ENCODE measurements at regions not wholly inside any gene's neighbourhood (a gene's known extent, or its start where the extent isn't known, plus 50 kb on each side); places are given as distances from the start of the nearest gene placed in this dataset.
"Not testable (repeated sequence)": the region's sequence is repeated elsewhere in the genome, so short reads cannot be mapped to it uniquely, and the experiment has no call there.

DNA sequence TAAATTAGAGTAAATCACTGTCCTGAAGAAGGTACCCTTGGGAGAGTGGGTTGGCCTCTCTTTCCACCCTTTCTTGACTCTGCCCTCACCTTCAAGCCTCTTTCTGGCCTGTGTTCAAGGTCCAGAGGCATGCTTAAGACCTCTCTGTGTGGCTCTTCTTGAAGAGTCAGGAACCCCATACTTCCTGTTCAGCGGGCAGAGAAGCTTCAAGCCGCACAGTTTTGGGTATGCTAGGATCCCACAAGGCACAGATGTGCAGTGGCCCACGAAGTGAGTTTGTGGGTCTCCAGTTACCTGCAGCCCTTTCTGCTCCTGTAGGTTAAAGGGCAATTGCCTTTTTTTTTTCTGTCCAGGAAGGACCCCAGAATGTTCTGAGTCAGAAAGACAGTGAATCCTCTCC lies 113.7 kb downstream of the PPIAL4A start:
- DNase-seq = not testable (repeated sequence)

DNA sequence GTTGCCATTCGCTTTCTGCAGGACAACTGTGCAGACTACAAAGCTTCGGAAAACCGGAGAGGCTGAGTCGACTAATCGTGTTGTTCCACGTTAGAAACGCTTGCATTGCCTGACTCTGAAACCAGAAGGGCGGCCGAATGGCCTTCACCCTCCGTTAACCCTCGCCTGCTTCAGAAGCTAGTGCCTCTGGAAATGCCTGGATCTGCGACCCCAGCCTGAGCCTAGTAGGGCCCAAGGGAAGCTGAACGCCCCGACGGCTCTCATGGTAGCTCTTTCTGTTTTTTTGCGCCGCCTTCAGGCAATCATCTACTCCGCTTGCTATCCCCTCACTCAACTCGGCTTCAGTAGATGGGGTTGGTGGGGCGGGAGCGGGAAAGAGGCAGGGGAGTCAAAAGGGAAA lies 117.3 kb downstream of the PPIAL4A start:
- not testable (repeated sequence) for DNase-seq

DNA sequence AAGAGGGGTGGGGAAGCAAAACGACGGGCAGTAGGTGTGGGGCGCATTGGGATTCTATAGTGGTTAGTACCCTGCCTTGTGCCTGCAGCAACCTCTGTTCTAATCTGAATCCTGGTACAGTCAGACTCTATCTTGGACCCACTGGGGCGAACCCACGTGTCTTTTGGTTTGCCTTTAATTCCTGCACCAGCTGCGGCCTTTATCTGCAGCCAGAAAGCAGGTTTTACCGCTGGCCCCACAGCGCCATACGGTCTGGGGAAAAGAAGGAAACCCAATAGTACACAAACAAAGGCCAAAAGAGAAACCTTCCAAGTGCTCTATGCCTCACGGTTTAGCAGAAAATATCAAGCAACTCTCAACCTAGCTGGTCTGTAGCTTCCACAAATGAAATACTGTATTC lies 118.2 kb downstream of the PPIAL4A start:
- not testable (repeated sequence) for DNase-seq

DNA sequence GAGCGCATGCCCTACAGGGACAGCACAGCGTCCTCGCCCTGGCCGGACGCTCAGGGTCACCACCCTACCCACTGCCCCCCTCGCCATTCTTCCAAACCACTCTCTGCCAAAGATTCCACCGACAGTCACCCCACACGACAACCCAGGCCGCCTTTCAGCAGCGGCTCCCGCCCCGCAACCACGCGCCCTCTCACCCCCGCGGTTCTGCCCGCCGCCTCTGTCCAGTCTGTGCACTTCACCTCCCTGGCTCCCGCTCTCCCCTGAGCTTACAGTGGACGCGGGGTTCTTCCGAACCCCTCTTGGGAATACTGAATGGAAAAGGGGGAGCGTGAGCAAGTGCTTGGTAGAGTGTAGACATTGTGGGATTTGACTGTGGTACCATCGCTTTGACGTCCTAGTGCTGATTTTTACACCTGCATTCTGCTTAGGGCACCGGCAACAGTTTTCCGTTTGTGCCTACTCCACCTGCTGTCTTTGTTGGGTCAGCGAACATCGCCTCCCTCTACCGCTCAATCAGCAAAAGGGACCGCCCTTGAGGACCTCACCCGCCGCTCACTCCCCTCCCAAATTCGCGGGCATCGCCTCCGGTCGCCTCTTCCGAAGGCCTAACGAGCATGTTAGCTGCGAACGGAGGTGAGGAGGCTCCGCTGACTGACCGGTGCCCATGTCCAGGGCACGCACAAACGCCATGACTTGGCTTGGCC lies 119.1 kb downstream of the PPIAL4A start:
- DNase-seq = not testable (repeated sequence)

DNA sequence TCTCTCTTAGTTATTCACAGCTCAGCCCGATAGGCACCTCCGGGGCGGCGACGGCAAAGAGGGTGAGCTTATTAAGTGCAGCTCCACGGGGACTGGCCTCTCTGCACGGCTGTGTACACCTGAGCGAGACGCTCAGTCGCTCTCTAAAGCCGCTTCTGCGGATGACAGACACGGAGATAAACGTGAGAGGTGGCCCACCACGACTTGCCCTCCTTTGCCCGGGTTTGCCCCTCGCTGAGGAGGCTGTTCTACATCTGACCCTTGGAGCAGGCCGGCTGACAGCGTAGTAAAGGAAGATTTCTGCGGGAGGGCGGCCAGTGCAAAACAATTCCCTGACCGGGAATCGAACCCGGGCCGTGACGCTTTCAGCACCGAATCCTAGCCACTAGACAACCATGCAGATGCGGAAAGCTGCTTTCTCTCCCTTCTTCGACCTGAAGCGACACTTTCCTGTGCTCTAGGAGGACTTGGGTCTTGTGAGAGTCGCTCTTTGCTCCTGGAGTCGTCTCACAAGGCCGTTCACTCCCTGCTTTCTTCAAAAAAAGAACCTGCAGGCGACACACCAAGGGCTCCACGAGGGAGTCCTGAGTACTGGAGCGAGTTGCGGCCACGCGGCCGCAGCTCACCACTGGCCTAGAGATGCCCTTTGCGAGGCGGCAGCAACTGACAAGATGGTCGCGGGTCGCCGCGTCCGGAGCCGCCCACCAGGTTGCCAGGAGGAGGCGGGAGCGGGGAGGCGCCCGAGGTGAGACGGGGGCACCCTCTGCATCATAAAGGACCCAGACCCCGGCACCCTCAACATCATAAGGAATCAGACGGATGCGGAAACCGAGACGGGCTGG lies 119.9 kb downstream of the PPIAL4A start:
- peak in 2 of 58 donors; percentile 1 to 2 for DNase-seq

DNA sequence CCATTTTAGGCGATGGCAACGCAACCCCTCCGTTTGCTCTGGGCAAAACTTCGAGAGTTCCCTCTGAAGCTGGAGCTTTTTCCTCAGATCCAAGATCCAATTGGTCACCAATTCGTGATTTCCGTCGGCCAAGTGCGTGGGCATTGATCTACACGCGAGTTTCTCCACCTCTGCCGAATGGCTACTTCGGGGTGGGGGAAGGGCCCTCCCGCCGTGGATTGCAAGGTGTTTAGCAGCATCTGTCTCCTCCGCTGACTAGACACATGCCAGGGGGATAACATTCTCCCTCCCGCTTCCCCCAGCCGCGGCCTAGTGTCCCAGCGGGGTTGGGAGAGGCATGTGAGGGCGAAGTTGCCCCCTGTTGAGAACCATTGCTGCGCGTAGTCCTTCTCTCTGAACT lies 120.6 kb downstream of the PPIAL4A start:
- not testable (repeated sequence) for DNase-seq

DNA sequence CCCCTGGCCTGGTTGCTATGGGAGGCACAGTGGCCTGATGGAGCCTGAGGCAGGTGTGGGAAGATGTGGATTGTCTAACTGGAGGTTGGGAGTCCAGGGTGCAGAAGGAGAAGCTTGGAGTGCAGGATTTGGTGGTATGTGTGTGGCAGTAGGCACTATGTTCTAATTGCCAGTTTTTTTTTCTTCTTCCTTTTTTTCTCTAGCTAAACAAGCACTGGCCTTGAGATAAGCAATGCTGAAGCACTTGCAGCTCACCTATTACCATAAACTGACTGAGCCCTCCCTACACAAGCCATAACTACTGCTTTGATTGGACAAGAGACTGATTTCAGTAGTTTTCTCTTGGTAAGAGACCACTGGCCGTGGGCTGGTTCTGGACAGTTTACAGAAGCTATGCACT lies 123.6 kb downstream of the PPIAL4A start:
- not testable (repeated sequence) for DNase-seq

DNA sequence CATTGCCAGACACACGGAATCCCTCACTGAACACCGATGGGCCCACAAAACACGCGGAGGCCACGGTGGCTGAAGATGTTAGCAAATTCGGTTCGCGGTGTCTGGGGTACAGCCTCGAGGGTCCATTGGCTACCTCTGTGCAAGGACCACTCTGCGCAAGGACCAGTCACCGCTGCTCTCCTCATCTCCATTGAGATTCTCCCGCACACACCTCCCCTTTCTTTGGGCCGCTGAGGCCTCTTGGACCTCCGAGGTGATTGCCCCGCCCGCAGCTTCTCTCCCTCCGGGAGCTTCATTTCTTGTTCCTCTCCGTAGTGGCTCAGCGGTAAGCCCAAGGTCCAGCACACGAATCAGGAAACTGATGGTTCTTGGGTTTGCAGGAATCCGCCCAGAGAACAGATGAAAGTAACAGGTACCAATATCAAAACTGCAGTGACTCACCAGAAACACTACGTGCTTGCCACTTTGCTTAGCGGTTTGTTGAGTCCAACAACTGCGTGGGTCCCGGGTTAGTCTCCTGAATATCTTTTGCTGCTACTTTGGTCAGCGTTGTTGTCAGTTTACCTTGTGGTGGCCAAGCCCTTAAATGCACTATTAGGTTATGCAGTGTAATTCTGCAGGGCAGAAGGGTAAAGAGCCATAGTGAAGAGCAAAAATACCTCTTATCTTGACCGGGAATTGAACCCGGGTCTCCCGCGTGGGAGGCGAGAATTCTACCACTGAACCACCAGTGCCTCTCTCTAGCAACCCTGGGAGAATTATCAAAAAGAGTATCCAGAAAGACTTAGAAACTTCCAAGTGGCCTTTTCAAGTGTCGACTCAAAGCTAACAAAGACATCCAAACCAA lies 126.8 kb downstream of the PPIAL4A start:
- DNase-seq = peak in 1 of 58 donors; percentile 5

DNA sequence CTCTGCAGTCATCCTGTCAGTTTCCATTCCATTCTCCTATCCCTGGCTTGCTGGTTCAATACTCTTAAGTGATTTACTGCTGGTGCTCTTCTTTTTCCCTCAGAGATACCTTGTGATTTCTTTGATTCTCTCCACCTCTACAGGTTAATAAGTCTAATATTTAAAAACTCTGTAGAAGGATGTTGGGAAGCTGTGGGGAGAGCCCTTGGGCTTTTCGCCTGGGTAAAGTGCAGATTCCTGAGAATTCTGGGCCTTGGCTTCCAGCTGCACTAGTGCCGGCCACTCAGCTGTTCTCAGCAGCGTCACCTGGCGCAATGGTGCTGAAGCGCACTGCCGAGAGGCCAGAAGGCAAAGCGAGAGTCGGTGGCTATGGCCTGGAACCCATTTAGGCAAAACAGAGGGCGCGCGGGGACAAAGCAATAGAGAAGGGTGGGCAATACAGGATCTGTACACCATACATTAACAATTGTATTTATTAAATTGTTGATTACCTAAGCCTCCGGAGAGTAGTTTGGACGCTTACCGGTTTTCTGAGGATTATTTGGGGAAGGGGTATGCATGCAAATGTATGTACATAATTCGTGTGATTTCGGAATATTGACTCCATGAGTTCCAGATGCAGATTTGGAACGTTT lies 130.3 kb downstream of the PPIAL4A start:
- not testable (repeated sequence) for DNase-seq

DNA sequence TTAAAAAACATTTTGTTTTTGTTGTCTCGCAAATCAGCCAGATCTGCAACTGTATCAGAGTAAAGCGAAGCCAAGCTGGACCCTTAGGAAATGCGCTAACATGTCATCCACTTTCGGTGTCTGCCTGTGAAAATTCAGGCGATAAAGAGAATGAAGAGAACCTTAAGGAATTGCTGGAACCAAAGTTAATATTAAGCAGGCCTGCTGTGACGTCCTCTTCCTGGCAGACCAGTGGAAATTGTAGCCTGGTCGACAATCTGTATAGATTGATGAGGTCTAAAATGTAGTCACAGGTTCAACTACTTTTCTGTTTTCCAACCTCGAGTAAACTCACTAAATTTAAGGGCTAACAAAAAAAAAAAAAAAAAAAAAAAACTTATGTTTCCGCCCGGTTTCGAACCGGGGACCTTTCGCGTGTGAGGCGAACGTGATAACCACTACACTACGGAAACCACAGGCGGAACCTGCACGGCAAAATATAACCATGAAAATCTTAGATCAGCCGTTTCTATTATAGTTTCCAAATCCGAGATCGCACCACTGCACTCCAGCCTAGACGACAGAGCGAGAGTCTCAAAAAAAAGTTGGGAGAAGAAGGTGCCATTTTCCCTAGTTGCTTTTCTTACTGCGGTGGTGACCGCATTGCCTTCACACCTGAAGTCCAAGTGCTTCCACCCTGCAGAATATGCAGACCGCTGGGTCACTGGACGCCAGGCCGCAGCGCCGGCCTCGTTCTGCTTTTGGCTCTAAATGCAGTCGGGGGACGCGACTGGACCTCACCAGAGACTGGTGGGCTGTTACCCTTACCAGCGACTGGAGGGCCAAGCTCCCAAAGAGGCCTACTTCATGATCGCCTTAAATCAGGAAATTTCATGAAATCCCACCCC lies 131.0 kb downstream of the PPIAL4A start:
- DNase-seq = peak in 4 of 58 donors; percentile 2 to 28 (median 6)

DNA sequence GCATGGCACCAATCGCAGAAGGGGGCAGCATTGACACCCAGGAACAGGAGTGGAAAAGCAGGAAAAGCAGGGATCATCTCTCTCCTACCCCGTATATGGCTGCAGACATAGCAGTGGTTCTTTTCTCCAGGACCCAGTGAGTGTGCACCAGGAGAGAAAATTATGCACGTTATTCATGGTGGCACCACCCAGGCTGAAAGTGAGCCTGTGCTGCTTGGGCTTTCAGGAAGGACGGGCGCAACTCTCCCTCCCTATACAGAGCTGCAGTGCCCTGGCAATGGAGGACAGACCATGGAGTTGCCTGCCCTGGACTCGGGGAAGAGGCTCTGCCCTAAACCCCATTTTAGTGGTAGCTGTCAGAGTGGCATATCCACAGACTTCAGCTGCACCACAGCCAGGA lies 132.1 kb downstream of the PPIAL4A start:
- DNase-seq = not testable (repeated sequence)

DNA sequence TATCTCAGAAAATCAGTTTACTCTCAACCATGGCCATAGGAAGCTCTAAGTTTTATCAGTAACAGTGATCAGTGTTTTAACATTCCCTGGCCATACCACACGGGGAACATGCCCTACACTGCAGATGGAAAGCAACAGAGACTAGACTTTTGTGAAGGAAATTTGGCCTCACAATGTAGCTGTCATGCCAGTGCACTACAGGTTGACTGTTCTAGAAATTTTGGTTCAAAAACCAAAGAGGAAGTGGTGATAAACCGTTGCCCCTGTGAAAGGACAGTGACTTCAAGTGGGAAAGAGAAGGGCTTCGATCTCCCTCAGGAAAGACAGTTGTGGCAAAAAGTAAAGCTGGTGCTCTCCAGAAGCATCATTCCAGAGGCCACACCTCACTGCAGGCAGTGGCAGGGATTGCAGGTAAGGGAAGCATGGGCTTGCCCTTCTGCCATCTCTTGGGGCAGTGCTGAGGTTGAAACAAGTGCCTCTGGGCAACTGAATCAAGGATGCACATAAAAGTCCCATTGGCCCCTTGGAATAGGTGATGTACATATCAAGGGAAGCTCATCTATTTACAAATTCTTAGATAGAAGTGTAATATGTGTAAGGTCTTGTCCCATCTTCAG lies 143.4 kb downstream of the PPIAL4A start:
- DNase-seq = not testable (repeated sequence)

DNA sequence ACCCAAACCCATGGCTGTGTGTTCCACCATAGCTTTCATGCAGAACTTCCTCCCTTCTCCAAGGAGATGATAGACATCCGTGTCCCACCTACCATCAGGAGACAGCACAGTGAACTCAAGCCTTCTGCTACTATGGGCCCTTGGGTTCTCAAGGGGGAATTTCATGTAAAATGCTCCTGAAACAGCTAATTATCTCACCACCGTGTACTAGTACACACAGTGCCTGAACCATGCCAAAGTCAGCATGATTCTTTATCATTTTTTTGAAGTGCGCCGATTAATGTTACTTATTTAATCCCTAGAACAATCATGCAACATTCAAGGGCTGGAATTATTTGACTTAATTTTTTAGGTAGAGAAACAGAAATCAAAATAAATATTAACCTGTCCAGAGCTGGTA lies 147.2 kb downstream of the PPIAL4A start:
- not testable (repeated sequence) for DNase-seq

DNA sequence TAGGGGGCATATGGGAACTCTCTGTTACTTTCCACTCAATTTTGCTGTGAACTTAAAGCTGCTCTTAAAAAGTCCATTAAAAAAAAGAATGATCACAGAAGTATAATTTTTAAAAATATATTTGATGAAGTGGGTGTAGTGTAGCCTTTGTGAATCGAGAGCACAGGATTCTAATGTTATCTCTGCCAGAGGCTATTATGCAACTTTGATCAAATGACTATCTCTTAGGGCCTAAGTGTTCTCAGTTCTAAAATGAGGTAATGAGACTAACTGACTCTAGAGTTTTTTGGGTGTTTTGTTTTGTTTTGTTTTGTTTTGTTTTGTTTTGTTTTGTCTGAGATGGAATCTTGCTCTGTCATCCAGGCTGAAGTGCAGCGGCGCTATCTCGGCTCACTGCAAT lies 143.2 kb downstream of the FAM72B start:
- not testable (repeated sequence) for DNase-seq

DNA sequence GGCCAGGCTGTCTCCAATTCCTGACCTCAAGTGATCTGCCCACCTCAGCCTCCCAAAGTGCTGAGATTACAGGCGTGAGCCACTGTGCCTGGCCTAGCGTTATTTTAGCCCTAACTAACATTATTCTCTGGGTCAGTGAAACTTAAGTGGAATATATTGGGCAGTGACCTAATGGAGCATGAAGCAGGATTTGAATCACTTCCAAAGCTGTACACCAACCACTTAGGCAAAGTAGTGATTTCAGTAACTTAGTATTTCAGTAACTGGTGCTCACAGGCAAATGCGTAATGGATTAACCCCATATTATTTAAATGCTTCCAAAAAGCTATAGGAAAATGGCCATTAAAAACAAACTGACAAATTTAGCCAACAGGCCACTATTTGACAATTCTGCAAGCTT lies 142.6 kb downstream of the FAM72B start:
- DNase-seq = not testable (repeated sequence)

DNA sequence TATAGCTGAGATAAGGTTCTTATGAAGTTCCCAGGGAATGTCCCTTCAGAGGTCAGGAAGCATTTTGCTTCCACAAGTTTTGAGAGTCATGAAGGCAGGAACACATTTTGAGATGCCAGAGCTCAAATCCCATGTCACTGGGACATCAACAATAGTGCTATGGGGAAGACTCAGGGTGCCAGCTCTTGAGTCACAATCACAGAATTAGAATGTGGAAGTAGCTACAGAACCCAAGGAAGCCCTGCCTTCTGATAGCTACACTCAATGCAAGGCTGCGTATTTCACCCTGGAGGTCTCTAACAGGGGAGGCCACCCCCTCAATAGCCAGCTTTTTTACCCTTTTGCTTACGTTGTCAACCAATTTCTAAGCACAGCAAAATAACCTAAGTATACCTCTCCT lies 141.3 kb downstream of the FAM72B start:
- not testable (repeated sequence) for DNase-seq

DNA sequence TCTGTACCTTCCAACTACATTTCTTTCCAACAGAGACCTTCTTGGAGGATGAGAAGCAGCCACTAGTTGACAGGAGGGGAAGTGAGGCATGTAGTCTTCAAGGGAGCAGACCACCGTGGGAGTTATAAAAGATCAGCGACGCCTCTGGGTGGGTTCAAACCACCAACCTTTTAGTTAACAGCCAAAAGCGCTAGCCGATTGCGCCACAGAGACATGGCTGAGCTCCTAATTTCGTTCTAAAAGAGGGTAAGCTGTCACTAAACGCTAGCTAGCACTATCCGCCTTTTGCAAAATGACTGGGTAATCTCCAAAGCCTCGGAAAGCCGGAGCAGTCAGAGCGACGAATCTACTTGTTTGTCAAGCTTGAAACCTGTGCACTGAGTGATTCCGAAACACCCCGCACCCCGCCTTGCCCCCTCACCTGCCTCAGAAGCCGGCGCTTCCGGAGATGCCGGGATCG lies 135.8 kb downstream of the FAM72B start:
- DNase-seq = not testable (repeated sequence)

DNA sequence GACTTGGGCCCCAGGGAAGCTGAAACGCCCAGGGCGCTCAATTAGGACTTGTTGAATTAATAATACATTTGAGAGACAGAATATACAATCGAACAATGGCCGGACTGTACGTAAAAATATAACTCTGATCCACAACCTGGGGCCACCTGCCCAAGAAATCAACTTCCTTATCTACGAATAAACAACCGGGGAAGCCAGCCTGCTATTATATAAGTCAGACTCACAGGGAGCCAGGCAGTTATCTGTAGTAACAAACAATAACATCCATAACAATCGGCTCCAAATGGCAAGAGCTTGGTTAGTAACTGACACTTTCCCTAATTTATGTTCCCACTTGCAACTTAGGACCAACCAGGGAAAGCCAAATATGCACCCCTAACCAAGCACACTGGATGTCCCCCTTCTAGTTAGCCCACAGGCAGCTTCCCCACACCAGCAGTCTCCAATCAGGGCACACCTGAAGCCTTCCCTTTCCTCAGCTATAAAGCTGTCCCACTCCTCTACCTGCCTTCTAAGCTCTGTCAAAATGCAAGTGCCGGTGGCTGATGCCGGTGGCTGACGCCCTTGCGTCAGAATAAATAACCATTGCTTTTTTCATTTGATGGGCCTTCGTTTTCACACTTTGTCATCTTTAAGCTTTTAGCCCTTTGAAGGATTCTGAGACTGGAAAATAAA lies 135.2 kb downstream of the FAM72B start:
- DNase-seq = not testable (repeated sequence)

DNA sequence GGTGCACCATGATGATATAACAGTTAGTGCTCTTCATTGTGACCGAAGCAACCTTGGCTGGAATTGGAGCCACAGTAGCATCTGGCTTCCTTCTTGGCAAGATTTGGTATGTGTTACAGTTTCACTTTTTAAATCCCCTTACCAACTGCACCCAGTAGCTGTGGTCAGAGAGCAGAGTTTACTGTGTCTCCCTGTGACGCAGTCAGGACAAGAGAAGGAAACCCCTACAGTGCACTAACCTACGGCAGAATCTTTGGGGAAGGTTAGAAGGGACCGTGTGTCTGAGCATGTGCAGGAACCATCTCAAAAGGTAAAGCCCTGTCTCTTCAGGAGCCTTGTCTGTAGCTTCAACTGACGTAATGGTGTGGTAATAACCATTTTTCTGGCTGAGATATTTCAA lies 134.0 kb downstream of the FAM72B start:
- DNase-seq = not testable (repeated sequence)
